HCT116 (cell line): ENCODE measurements at regions not wholly inside any gene's neighbourhood (a gene's known extent, or its start where the extent isn't known, plus 50 kb on each side); places are given as distances from the start of the nearest gene placed in this dataset.

Source experiments
- ATAC-seq: fragments of 200-7000 bp; cut with Tn5 transposase; 2 replicates; pipeline ENCODE4 v1.9.1; 2020; ENCODE audit warnings: mild to moderate bottlenecking, moderate library complexity
- BruUV-seq: library from RNA; stranded (reverse); fragments of 400-500 nt; replicated peaks from 2 replicates; lab custom pipeline; 2021; lab: Mats Ljungman, UMichigan
- CTCF ChIA-PET: fragments of 300-600 bp; sonication (Branson Sonifier 250); formaldehyde crosslinking; loops from one replicate; lab custom pipeline; 2021; ENCODE audit warnings: antibody characterized with exemption; lab: Charles Lee
- POLR2A ChIA-PET: fragments of 300-600, 350-600 bp; sonication (Branson Sonifier 250); formaldehyde crosslinking; loops from one replicate; lab custom pipeline; 2021; ENCODE audit warnings: antibody characterized with exemption; lab: Charles Lee
- RAD21 ChIA-PET, 2 experiments: fragments of 300-600 bp; sonication (Branson Sonifier 250); formaldehyde crosslinking; loops; one replicate each; lab custom pipeline; 2023; ENCODE audit warnings: low total read pairs in 2 of 2; ENCODE audit not compliant: uncharacterized antibody in 2 of 2, unreplicated experiment in 2 of 2, low non-redundant PET in 1 of 2; lab: Charles Lee
- DNase-seq: peaks from one replicate; pipeline ENCODE4 v3.0.0-alpha.2; 2010; ENCODE audit warnings: low read depth, low spot score
- H2AFZ ChIP-seq: fragments of 200-600 bp; shearing (Covaris generic), sonication (generic); 2 replicates; pipeline ENCODE4 v1.6.1; 2017; ENCODE audit warnings: low read depth, mixed run types, mixed read lengths, antibody characterized with exemption, low read length; ENCODE audit not compliant: poor library complexity, severe bottlenecking
- H3K27ac ChIP-seq: 2 replicates; pipeline ENCODE4 v1.5.1; 2012; ENCODE audit warnings: low read depth, low read length
- H3K27me3 ChIP-seq: fragments of 200-600 bp; sonication (generic); 2 replicates; pipeline ENCODE4 v1.6.1; 2016; ENCODE audit warnings: mixed run types, low read length, mixed read lengths; ENCODE audit not compliant: insufficient read depth
- H3K36me3 ChIP-seq, 2 experiments: fragments of 200-500 bp in 1 of 2; fragments of 200-600 bp in 1 of 2; sonication (Bioruptor generic) in 1 of 2; sonication (generic) in 1 of 2; 2 replicates each; pipeline versions ENCODE4 v1.5.1 to v1.6.1; 2014 to 2016; ENCODE audit warnings: low read length in 2 of 2, inconsistent platforms in 1 of 2, mixed read lengths in 1 of 2, mixed run types in 1 of 2; ENCODE audit not compliant: insufficient read depth in 2 of 2, control insufficient read depth in 1 of 2
- H3K4me1 ChIP-seq, 2 experiments: fragments of 200-600 bp in 1 of 2; sonication (generic) in 1 of 2; 2 replicates each; pipeline versions ENCODE4 v1.5.1 to v1.6.1; 2012 to 2017; ENCODE audit warnings: low read length in 2 of 2, inconsistent platforms in 1 of 2, mild to moderate bottlenecking in 1 of 2, mixed read lengths in 1 of 2, mixed run types in 1 of 2, moderate library complexity in 1 of 2; ENCODE audit not compliant: insufficient read depth in 2 of 2, control insufficient read depth in 1 of 2
- H3K4me2 ChIP-seq: fragments of 200-600 bp; sonication (generic); 2 replicates; pipeline ENCODE4 v1.6.1; 2017; ENCODE audit warnings: mixed run types, low read length, mixed read lengths
- H3K4me3 ChIP-seq, 2 experiments: fragments of 200-600 bp in 1 of 2; sonication (generic) in 1 of 2; replicated peaks in 1 of 2; 2 replicates each; pipeline ENCODE4 v1.5.1; 2011 to 2016; ENCODE audit warnings: low read length in 2 of 2, control low read depth in 1 of 2, low read depth in 1 of 2, mild to moderate bottlenecking in 1 of 2, mixed read lengths in 1 of 2, mixed run types in 1 of 2
- H3K79me2 ChIP-seq: fragments of 200-600 bp; sonication (generic); 2 replicates; pipeline ENCODE4 v1.6.1; 2017; ENCODE audit warnings: mild to moderate bottlenecking, mixed run types, low read length, moderate library complexity, mixed read lengths; ENCODE audit not compliant: insufficient read depth
- H3K9ac ChIP-seq: fragments of 200-600 bp; sonication (generic); 2 replicates; pipeline ENCODE4 v1.6.1; 2016; ENCODE audit warnings: low read length, mixed read lengths
- H3K9me2 ChIP-seq: fragments of 200-600 bp; sonication (generic), shearing (Covaris generic); 2 replicates; pipeline ENCODE4 v1.6.1; 2017; ENCODE audit warnings: mixed run types, mild to moderate bottlenecking, moderate library complexity; ENCODE audit not compliant: insufficient read depth
- H3K9me3 ChIP-seq, 2 experiments: fragments of 200-500 bp in 1 of 2; fragments of 200-600 bp in 1 of 2; sonication (Bioruptor generic) in 1 of 2; sonication (generic) in 1 of 2; 2 replicates each; pipeline ENCODE4 v1.6.1; 2014 to 2017; ENCODE audit warnings: low read length in 2 of 2, mixed read lengths in 2 of 2, inconsistent platforms in 1 of 2, low read depth in 1 of 2, mild to moderate bottlenecking in 1 of 2, mixed run types in 1 of 2, moderate library complexity in 1 of 2; ENCODE audit not compliant: control insufficient read depth in 1 of 2, insufficient read depth in 1 of 2
- H4K20me1 ChIP-seq: fragments of 200-600 bp; sonication (generic), shearing (Covaris generic); 2 replicates; pipeline ENCODE4 v1.6.1; 2017; ENCODE audit warnings: mixed run types, mild to moderate bottlenecking, moderate library complexity; ENCODE audit not compliant: insufficient read depth
- ATF3 ChIP-seq: IDR thresholded peaks from 2 replicates; pipeline ENCODE4 v1.6.1; 2012
- CBX3 ChIP-seq: IDR thresholded peaks from 2 replicates; pipeline ENCODE4 v1.6.1; 2012; ENCODE audit warnings: low read depth
- CEBPB ChIP-seq: IDR thresholded peaks from 2 replicates; pipeline ENCODE4 v1.6.1; 2012; ENCODE audit warnings: low read depth
- ELF1 ChIP-seq: IDR thresholded peaks from 2 replicates; pipeline ENCODE4 v1.6.1; 2012; ENCODE audit warnings: low read depth, borderline replicate concordance
- FOSL1 ChIP-seq: IDR thresholded peaks from 2 replicates; pipeline ENCODE4 v1.6.1; 2012; ENCODE audit warnings: low read depth
- JUND ChIP-seq: IDR thresholded peaks from 2 replicates; pipeline ENCODE4 v1.6.1; 2012
- POLR2A ChIP-seq: IDR thresholded peaks from 2 replicates; pipeline ENCODE4 v1.7.0; 2011; ENCODE audit warnings: borderline replicate concordance; ENCODE audit not compliant: insufficient read depth, insufficient read length; ENCODE audit errors: extremely low read depth
- RAD21 ChIP-seq: IDR thresholded peaks from 2 replicates; pipeline ENCODE4 v1.6.1; 2012; ENCODE audit warnings: low read depth, mild to moderate bottlenecking
- SIN3A ChIP-seq: IDR thresholded peaks from 2 replicates; pipeline ENCODE4 v1.6.1; 2012; ENCODE audit warnings: low read depth
- SRF ChIP-seq: IDR thresholded peaks from 2 replicates; pipeline ENCODE4 v1.6.1; 2012; ENCODE audit warnings: low read depth
- intact Hi-C: fragments of 100-400 bp; cut with micrococcal nuclease; formaldehyde crosslinking; loops from 2 replicates; pipeline ENCODE4 v1.10.0; 2022
- TF ChIP-seq, protein P1 (sequence below): IDR thresholded peaks from 2 replicates; pipeline ENCODE4 v1.6.1; 2012; ENCODE audit warnings: low read depth

DNA sequence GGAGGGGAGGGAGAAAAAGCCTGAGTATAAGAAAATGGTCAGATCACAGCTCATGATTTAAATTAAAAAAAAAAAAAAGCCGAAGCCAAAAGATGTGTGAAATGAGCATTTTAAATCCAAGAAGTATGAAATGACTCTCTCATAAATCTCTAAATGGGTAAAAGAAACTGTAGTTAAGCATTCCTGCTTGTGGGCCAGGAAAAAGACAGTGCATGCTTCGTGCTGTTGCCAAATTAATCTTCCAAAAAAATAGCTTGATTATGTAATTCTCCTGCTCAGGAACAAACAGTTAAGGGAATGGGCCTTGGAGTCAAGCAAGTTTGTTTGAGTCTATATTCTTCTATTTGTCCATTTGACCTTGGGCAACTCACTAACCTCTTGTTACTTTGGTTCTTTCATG, 325.4 kb upstream of the SEL1L start:
- intact Hi-C loops: no loop called here
- Histone ChIP-seq H3K9me2 (no peaks in the 10 kb centered on the region), H3K9ac (no peak overlapping the region), H3K36me3 (no peaks in the 10 kb centered on the region)
- no peak for TF ChIP-seq POLR2A
- TF ChIP-seq CBX3: no peak
- TF ChIP-seq ATF3: no peak
- TF ChIP-seq FOSL1: no peak
- TF ChIP-seq RAD21: no peak
- TF ChIP-seq, protein P1, sequence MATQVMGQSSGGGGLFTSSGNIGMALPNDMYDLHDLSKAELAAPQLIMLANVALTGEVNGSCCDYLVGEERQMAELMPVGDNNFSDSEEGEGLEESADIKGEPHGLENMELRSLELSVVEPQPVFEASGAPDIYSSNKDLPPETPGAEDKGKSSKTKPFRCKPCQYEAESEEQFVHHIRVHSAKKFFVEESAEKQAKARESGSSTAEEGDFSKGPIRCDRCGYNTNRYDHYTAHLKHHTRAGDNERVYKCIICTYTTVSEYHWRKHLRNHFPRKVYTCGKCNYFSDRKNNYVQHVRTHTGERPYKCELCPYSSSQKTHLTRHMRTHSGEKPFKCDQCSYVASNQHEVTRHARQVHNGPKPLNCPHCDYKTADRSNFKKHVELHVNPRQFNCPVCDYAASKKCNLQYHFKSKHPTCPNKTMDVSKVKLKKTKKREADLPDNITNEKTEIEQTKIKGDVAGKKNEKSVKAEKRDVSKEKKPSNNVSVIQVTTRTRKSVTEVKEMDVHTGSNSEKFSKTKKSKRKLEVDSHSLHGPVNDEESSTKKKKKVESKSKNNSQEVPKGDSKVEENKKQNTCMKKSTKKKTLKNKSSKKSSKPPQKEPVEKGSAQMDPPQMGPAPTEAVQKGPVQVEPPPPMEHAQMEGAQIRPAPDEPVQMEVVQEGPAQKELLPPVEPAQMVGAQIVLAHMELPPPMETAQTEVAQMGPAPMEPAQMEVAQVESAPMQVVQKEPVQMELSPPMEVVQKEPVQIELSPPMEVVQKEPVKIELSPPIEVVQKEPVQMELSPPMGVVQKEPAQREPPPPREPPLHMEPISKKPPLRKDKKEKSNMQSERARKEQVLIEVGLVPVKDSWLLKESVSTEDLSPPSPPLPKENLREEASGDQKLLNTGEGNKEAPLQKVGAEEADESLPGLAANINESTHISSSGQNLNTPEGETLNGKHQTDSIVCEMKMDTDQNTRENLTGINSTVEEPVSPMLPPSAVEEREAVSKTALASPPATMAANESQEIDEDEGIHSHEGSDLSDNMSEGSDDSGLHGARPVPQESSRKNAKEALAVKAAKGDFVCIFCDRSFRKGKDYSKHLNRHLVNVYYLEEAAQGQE: no peak
- TF ChIP-seq ELF1: no peak
- no peak for TF ChIP-seq SRF
- no peak for TF ChIP-seq SIN3A
- no peak for TF ChIP-seq JUND
- no peak for TF ChIP-seq CEBPB
- TF ChIP-seq, all 23 proteins: peak for 0
- no peaks in the 10 kb centered on the region for H3K4me1 ChIP-seq
- no peak overlapping the region for H3K27ac ChIP-seq
- H3K79me2 ChIP-seq: no peaks in the 10 kb centered on the region
- POLR2A ChIA-PET: no interaction called here
- no peak overlapping the region for H2AFZ ChIP-seq
- CTCF ChIA-PET: no interaction called here
- H3K4me3 ChIP-seq: no peak overlapping the region
- RAD21 ChIA-PET: no interaction called here
- peaks cover 0 to 13% of the 10 kb centered on the region in 2 experiments; a peak in 2 of 4 replicates for H3K9me3 ChIP-seq
- H3K4me2 ChIP-seq: no peak overlapping the region
- BruUV-seq: no TSS peak
- no peaks in the 10 kb centered on the region for H4K20me1 ChIP-seq
- H3K27me3 ChIP-seq: no peaks in the 10 kb centered on the region
- no peak for ATAC-seq
- no peak for DNase-seq
